H1 (cell line): ENCODE measurements at regions not wholly inside any gene's neighbourhood (a gene's known extent, or its start where the extent isn't known, plus 50 kb on each side); places are given as distances from the start of the nearest gene placed in this dataset.
A peak's percentile ranks its signal among the peaks of the same experiment; 100 is the strongest.

ENCODE experiments used
- ASH2L ChIP-seq: fragments of 200-600, 300-600 bp; sonication (generic); IDR thresholded peaks from one replicate; pipeline ENCODE4 v1.7.1; 2017; ENCODE audit warnings: low read length
- CHD2 ChIP-seq: IDR thresholded peaks from 2 replicates; pipeline ENCODE4 v1.6.1; 2012; ENCODE audit warnings: low read length, improper control_type of control experiment
- POLR2A ChIP-seq, 2 experiments: IDR thresholded peaks; 1 replicate in 1 of 2; 2 replicates in 1 of 2; pipeline ENCODE4 v1.6.1; 2011; ENCODE audit warnings: low read depth in 2 of 2, low read length in 2 of 2, mild to moderate bottlenecking in 2 of 2; ENCODE audit errors: control extremely low read depth in 1 of 2
- SIN3A ChIP-seq, 2 experiments: IDR thresholded peaks in 1 of 2; conservative IDR thresholded peaks in 1 of 2; 2 replicates each; pipeline ENCODE4 v1.6.1; 2011 to 2012; ENCODE audit warnings: low read length in 2 of 2, improper control_type of control experiment in 1 of 2, low read depth in 1 of 2, mild to moderate bottlenecking in 1 of 2
- SP1 ChIP-seq: IDR thresholded peaks from 2 replicates; pipeline ENCODE4 v1.6.1; 2011; ENCODE audit warnings: low read depth, low read length
- SUZ12 ChIP-seq: fragments of 200-600 bp; sonication (generic); IDR thresholded peaks from 2 replicates; pipeline ENCODE4 v1.6.1; 2012; ENCODE audit warnings: mild to moderate bottlenecking, inconsistent platforms, low read length, moderate library complexity, mixed read lengths
- YY1 ChIP-seq: IDR thresholded peaks from 2 replicates; pipeline ENCODE4 v1.6.1; 2011; ENCODE audit warnings: low read depth, mild to moderate bottlenecking, low read length
- TF ChIP-seq, protein P1 (sequence below), 3 experiments: IDR thresholded peaks; 1 replicate in 2 of 3; 2 replicates in 1 of 3; pipeline versions ENCODE4 v1.5.1 to v1.6.1; 2011; ENCODE audit warnings: low read length in 3 of 3, mild to moderate bottlenecking in 3 of 3, inconsistent platforms in 2 of 3, low read depth in 1 of 3, moderate library complexity in 1 of 3; ENCODE audit not compliant: insufficient read depth in 1 of 3; ENCODE audit errors: control extremely low read depth in 1 of 3
- TF ChIP-seq, protein P2 (sequence below): IDR thresholded peaks from 2 replicates; pipeline ENCODE4 v1.6.1; 2011; ENCODE audit warnings: low read depth, mild to moderate bottlenecking, low read length; ENCODE audit not compliant: insufficient read depth

DNA sequence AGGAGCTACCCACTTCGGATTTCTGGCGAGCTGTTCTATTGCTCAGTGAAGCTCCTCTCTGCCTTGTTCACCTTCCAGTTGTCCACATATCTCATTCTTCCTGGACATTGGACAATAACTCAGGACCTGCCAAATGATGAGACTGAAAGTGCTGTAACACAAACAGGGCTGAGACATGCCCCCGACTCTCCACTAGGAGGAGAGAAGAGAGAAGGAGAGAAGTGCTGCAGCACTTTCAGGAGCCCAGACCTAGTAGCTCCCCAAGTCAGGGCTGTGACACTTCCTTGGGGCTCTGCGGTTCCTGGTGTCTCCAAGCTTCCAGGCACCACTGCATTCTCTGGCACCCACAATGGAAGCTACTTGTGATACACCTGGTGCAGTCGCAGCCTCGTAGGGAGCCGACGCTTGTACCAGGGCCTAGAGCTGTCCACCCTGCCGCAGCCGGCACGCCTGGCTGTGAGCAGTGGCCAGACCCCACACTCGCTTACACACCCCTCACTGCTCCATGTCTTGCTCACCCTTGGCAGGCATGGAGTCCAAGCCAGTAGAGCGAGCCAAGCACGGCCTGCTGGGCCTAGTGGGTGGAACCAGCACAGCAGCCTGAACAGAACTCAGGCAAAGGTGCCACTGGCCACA is 234.9 kb downstream of the TECRL start:
- TF ChIP-seq POLR2A (IDR thresholded peaks at IDR 0.05; ENCODE audit: control extremely low read depth in 1 of 2, low read depth in 2 of 2, low read length in 2 of 2) (no peak), YY1 (no peak), SIN3A (conservative IDR thresholded peaks at IDR 0.05 in 1 of 2, IDR thresholded peaks at IDR 0.05 in 1 of 2; ENCODE audit: low read depth in 1 of 2, low read length in 2 of 2) (no peak), SUZ12 (no peak), SP1 (no peak), CHD2 (no peak), ASH2L (no peak)
- TF ChIP-seq, protein P1, sequence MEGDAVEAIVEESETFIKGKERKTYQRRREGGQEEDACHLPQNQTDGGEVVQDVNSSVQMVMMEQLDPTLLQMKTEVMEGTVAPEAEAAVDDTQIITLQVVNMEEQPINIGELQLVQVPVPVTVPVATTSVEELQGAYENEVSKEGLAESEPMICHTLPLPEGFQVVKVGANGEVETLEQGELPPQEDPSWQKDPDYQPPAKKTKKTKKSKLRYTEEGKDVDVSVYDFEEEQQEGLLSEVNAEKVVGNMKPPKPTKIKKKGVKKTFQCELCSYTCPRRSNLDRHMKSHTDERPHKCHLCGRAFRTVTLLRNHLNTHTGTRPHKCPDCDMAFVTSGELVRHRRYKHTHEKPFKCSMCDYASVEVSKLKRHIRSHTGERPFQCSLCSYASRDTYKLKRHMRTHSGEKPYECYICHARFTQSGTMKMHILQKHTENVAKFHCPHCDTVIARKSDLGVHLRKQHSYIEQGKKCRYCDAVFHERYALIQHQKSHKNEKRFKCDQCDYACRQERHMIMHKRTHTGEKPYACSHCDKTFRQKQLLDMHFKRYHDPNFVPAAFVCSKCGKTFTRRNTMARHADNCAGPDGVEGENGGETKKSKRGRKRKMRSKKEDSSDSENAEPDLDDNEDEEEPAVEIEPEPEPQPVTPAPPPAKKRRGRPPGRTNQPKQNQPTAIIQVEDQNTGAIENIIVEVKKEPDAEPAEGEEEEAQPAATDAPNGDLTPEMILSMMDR (IDR thresholded peaks at IDR 0.05; ENCODE audit: control extremely low read depth in 1 of 3, insufficient read depth in 1 of 3, low read depth in 1 of 3, low read length in 3 of 3): peak in 2 of 3 experiments; percentile 30 to 49; a peak in 2 of 4 replicates
- TF ChIP-seq, protein P2, sequence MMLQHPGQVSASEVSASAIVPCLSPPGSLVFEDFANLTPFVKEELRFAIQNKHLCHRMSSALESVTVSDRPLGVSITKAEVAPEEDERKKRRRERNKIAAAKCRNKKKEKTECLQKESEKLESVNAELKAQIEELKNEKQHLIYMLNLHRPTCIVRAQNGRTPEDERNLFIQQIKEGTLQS: no peak
